GM04504 (cell line): ENCODE measurements at regions not wholly inside any gene's neighbourhood (a gene's known extent, or its start where the extent isn't known, plus 50 kb on each side); places are given as distances from the start of the nearest gene placed in this dataset.

Experiments
- DNase-seq: peaks from one replicate; pipeline ENCODE4 v3.0.0-alpha.2; 2012; ENCODE audit warnings: low read depth

GRCh38 chr12:40618636-40619035 lies 73.6 kb upstream of the CNTN1 start:
- DNase-seq = no peak

GRCh38 chr12:40620564-40621019 lies 71.6 kb upstream of the CNTN1 start:
- no peak for DNase-seq

- peak; percentile 12 for DNase-seq
Observed at GRCh38 chr12:40622246-40622838, 69.9 kb upstream of the CNTN1 start.

- no peak for DNase-seq
Observed at GRCh38 chr12:40632171-40632570, 60.1 kb upstream of the CNTN1 start.

GRCh38 chr12:40632933-40633332 lies 59.3 kb upstream of the CNTN1 start:
- DNase-seq = no peak

- no peak for DNase-seq
Observed at GRCh38 chr12:40634517-40635131, 57.6 kb upstream of the CNTN1 start.

GRCh38 chr12:40635141-40635731 lies 57.0 kb upstream of the CNTN1 start:
- no peak for DNase-seq
